Body of pancreas (tissue), 4 donors: ENCODE measurements at regions not wholly inside any gene's neighbourhood (a gene's known extent, or its start where the extent isn't known, plus 50 kb on each side); places are given as distances from the start of the nearest gene placed in this dataset.
A peak's percentile ranks its signal among the peaks of the same experiment; 100 is the strongest.

Experiments
- ATAC-seq: fragments of 150-250 bp; one replicate; pipeline ENCODE4 v1.9.1; 2016
- DNase-seq, 4 donors: peaks; one replicate each; pipeline ENCODE4 v3.0.0-alpha.2; 2019
- H3K27ac ChIP-seq, 4 donors: fragments of 200-600 bp; sonication (generic); 1 replicate in 3 of 4; 2 replicates in 1 of 4; pipeline versions ENCODE4 v1.5.1 to v1.6.1; 2016 to 2019; ENCODE audit warnings: mild to moderate bottlenecking in 1 of 4, mixed read lengths in 1 of 4, moderate library complexity in 1 of 4
- H3K27me3 ChIP-seq, 2 donors: fragments of 200-600 bp; sonication (generic); one replicate each; pipeline ENCODE4 v1.6.0; 2016; ENCODE audit warnings: mild to moderate bottlenecking in 1 of 2
- H3K36me3 ChIP-seq, 2 donors: fragments of 200-600 bp; sonication (generic); replicated peaks in 1 of 2; 2 replicates each; pipeline ENCODE4 v1.5.1; 2016; ENCODE audit warnings: low read depth in 2 of 2; ENCODE audit not compliant: insufficient read depth in 1 of 2
- H3K4me1 ChIP-seq: fragments of 200-600 bp; sonication (generic); one replicate; pipeline ENCODE4 v1.6.0; 2016
- H3K4me3 ChIP-seq, 2 donors: fragments of 200-600 bp; sonication (generic); 1 replicate in 1 of 2; 2 replicates in 1 of 2; pipeline ENCODE4 v1.5.1; 2016 to 2019
- H3K9me3 ChIP-seq, 3 donors: fragments of 200-600 bp; sonication (generic); 1 replicate in 2 of 3; 2 replicates in 1 of 3; pipeline ENCODE4 v1.5.1; 2016
- CTCF ChIP-seq, 7 experiments: fragments of 450-650 bp in 4 of 7; fragments of 200-600 bp in 3 of 7; sonication (generic) in 3 of 7; IDR thresholded peaks; one replicate each; pipeline ENCODE4 v1.5.1; 2016 to 2019; ENCODE audit warnings: antibody characterized with exemption in 7 of 7
- POLR2A ChIP-seq, 3 donors: fragments of 450-650 bp; IDR thresholded peaks; one replicate each; pipeline ENCODE4 v1.6.1; 2016; ENCODE audit warnings: antibody characterized with exemption in 3 of 3, mild to moderate bottlenecking in 2 of 3
- WGBS, 2 donors: methylation state at CpG; one replicate each; pipeline ENCODE4 v1.1.5; 2017; 5-methylcytosine and 5-hydroxymethylcytosine counted together
- intact Hi-C: fragments of 100-400 bp; cut with DNase I; formaldehyde crosslinking; loops from one replicate; pipeline ENCODE4 v1.15.1; 2023

DNA sequence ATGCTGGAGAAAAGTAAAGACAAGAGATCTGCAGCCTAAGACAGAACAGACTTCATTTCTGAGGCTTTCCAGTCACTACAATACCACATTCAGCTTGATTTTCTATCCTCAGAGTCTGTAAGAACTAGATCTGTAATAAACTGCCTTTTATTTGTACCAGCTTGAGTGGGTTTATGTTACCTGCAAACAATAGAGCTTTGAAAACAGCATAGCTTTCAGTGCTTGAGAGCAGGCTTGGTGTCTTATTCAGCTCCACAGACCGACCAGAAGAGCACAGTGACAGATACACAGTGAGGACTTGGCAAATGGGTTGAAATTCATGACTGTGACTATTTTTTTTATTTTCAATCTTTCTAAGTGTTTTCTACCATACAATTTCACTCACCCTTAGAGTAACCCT, 207.8 kb upstream of the OTX2 start:
- intact Hi-C loops: no loop called here
- 54 to 64% methylated on average over 1 of the region's 1 CpG for WGBS, 2 donors
- Histone ChIP-seq H3K4me3 (no peak overlapping the region), H3K4me1 (no peaks in the 10 kb centered on the region), H3K27ac (no peak overlapping the region), H3K9me3 (no peaks in the 10 kb centered on the region), H3K27me3 (no peaks in the 10 kb centered on the region), H3K36me3 (no peaks in the 10 kb centered on the region)
- TF ChIP-seq CTCF (IDR thresholded peaks at IDR 0.05): no peak
- ATAC-seq: no peak
- DNase-seq: no peak

- Histone ChIP-seq H3K4me3 (no peak overlapping the region), H3K36me3 (no peaks in the 10 kb centered on the region), H3K27me3 (no peaks in the 10 kb centered on the region), H3K4me1 (no peaks in the 10 kb centered on the region), H3K9me3 (no peaks in the 10 kb centered on the region), H3K27ac (no peak overlapping the region)
- intact Hi-C loops: no loop called here
- no peak for ATAC-seq
- 63 to 78% methylated on average over 2 of the region's 2 CpGs for WGBS, 2 donors
- DNase-seq: no peak
- TF ChIP-seq POLR2A (IDR thresholded peaks at IDR 0.05) (no peak), CTCF (IDR thresholded peaks at IDR 0.05) (no peak)
Observed at GRCh38 chr14:57013987-57014386, 203.7 kb upstream of the OTX2 start.

- WGBS, 2 donors: 18 to 19% methylated on average over 9 of the region's 9 CpGs
- intact Hi-C loops: no loop called here
- ATAC-seq (peak; percentile 18), DNase-seq (no peak)
- no peaks in the 10 kb centered on the region for H3K9me3 ChIP-seq
- TF ChIP-seq CTCF (IDR thresholded peaks at IDR 0.05) (no peak), POLR2A (IDR thresholded peaks at IDR 0.05) (no peak)
- H3K27ac ChIP-seq: no peak overlapping the region
- no peaks in the 10 kb centered on the region for H3K27me3 ChIP-seq
- no peak overlapping the region for H3K4me3 ChIP-seq
- H3K4me1 ChIP-seq: no peaks in the 10 kb centered on the region
- no peaks in the 10 kb centered on the region for H3K36me3 ChIP-seq
Observed at GRCh38 chr14:57009585-57010515, 199.6 kb upstream of the OTX2 start.

GRCh38 chr14:57008534-57008933, 198.3 kb upstream of the OTX2 start:
- WGBS, 2 donors: 76 to 79% methylated on average over 3 of the region's 3 CpGs
- intact Hi-C loops: no loop called here
- TF ChIP-seq CTCF (IDR thresholded peaks at IDR 0.05): no peak
- no peak for TF ChIP-seq POLR2A (IDR thresholded peaks at IDR 0.05)
- ATAC-seq: no peak
- Histone ChIP-seq H3K4me1 (no peaks in the 10 kb centered on the region), H3K9me3 (no peaks in the 10 kb centered on the region), H3K27me3 (no peaks in the 10 kb centered on the region), H3K4me3 (no peak overlapping the region), H3K36me3 (no peaks in the 10 kb centered on the region), H3K27ac (no peak overlapping the region)
- DNase-seq: no peak

- 58 to 63% methylated on average over 1 of the region's 1 CpG for WGBS, 2 donors
- TF ChIP-seq CTCF (IDR thresholded peaks at IDR 0.05) (no peak), POLR2A (IDR thresholded peaks at IDR 0.05) (no peak)
- Histone ChIP-seq H3K4me3 (no peak overlapping the region), H3K9me3 (no peaks in the 10 kb centered on the region), H3K27me3 (no peaks in the 10 kb centered on the region), H3K36me3 (no peaks in the 10 kb centered on the region), H3K4me1 (no peaks in the 10 kb centered on the region), H3K27ac (no peak overlapping the region)
- DNase-seq: no peak
- ATAC-seq: no peak
- intact Hi-C loops: no loop called here
Observed at GRCh38 chr14:56998728-56999127, 188.4 kb upstream of the OTX2 start.
